ENCODE measurements at regions not wholly inside any gene's neighbourhood (a gene's known extent, or its start where the extent isn't known, plus 50 kb on each side); places are given as distances from the start of the nearest gene placed in this dataset.

DNA sequence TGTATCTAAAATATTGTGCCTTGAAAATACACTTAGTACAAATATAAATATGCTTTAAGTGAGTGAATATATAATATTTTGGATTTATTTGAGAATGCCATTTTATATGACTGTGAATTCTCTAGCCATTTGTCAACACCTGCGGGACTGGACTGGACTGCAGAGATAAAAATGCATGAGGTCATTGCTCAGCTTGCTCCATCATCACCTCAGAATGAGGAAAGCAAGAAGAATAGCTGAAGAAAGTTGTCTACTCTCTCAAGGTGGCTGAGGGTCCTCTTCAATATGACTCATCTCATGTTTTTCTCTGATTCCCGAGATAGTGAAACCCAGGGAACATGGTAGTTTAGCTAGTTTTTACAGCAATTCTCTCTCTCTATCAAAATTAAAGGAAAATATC lies 732.5 kb upstream of the AGA start:
- no peaks in the 10 kb centered on the region for H3K4me1 ChIP-seq (ENCODE audit: control insufficient read depth in 1 of 2, insufficient read depth in 1 of 2, low read depth in 1 of 2, low read length in 1 of 2)
- TF ChIP-seq, protein P1, sequence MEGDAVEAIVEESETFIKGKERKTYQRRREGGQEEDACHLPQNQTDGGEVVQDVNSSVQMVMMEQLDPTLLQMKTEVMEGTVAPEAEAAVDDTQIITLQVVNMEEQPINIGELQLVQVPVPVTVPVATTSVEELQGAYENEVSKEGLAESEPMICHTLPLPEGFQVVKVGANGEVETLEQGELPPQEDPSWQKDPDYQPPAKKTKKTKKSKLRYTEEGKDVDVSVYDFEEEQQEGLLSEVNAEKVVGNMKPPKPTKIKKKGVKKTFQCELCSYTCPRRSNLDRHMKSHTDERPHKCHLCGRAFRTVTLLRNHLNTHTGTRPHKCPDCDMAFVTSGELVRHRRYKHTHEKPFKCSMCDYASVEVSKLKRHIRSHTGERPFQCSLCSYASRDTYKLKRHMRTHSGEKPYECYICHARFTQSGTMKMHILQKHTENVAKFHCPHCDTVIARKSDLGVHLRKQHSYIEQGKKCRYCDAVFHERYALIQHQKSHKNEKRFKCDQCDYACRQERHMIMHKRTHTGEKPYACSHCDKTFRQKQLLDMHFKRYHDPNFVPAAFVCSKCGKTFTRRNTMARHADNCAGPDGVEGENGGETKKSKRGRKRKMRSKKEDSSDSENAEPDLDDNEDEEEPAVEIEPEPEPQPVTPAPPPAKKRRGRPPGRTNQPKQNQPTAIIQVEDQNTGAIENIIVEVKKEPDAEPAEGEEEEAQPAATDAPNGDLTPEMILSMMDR (IDR thresholded peaks at IDR 0.05), result no peak
- H3K36me3 ChIP-seq, result no peaks in the 10 kb centered on the region
- no peaks in the 10 kb centered on the region for H3K27me3 ChIP-seq
- no peak overlapping the region for H3K4me3 ChIP-seq (ENCODE audit: low read depth in 1 of 2, low read length in 1 of 2)
- no peak overlapping the region for H3K27ac ChIP-seq
- H3K9me3 ChIP-seq, result no peaks in the 10 kb centered on the region

GRCh38 chr4:178185517-178185916 lies 743.3 kb upstream of the AGA start:
- H3K4me3 ChIP-seq (ENCODE audit: low read depth in 1 of 2, low read length in 1 of 2), result no peak overlapping the region
- no peak overlapping the region for H3K27ac ChIP-seq
- peaks cover 6% of the 10 kb centered on the region for H3K9me3 ChIP-seq
- TF ChIP-seq, protein P1 (IDR thresholded peaks at IDR 0.05), result no peak
- H3K4me1 ChIP-seq (ENCODE audit: control insufficient read depth in 1 of 2, insufficient read depth in 1 of 2, low read depth in 1 of 2, low read length in 1 of 2), result no peaks in the 10 kb centered on the region
- H3K27me3 ChIP-seq, result no peaks in the 10 kb centered on the region
- H3K36me3 ChIP-seq, result no peaks in the 10 kb centered on the region

GRCh38 chr4:178192611-178193010 lies 750.4 kb upstream of the AGA start:
- no peaks in the 10 kb centered on the region for H3K4me1 ChIP-seq (ENCODE audit: control insufficient read depth in 1 of 2, insufficient read depth in 1 of 2, low read depth in 1 of 2, low read length in 1 of 2)
- H3K27ac ChIP-seq, result no peak overlapping the region
- TF ChIP-seq, protein P1 (IDR thresholded peaks at IDR 0.05), result no peak
- no peak overlapping the region for H3K4me3 ChIP-seq (ENCODE audit: low read depth in 1 of 2, low read length in 1 of 2)
- no peaks in the 10 kb centered on the region for H3K36me3 ChIP-seq
- no peaks in the 10 kb centered on the region for H3K9me3 ChIP-seq
- no peaks in the 10 kb centered on the region for H3K27me3 ChIP-seq

GRCh38 chr4:178196751-178197374 lies 754.6 kb upstream of the AGA start:
- Histone ChIP-seq H3K27ac (no peak overlapping the region), H3K36me3 (no peaks in the 10 kb centered on the region), H3K9me3 (no peaks in the 10 kb centered on the region), H3K4me1 (ENCODE audit: control insufficient read depth in 1 of 2, insufficient read depth in 1 of 2, low read depth in 1 of 2, low read length in 1 of 2) (no peaks in the 10 kb centered on the region), H3K4me3 (ENCODE audit: low read depth in 1 of 2, low read length in 1 of 2) (no peak overlapping the region), H3K27me3 (no peaks in the 10 kb centered on the region)
- TF ChIP-seq, protein P1 (IDR thresholded peaks at IDR 0.05), result no peak

- no peaks in the 10 kb centered on the region for H3K9me3 ChIP-seq
- TF ChIP-seq, protein P1 (IDR thresholded peaks at IDR 0.05), result no peak
- H3K4me3 ChIP-seq (ENCODE audit: low read depth in 1 of 2, low read length in 1 of 2), result no peak overlapping the region
- H3K27ac ChIP-seq, result no peak overlapping the region
- no peaks in the 10 kb centered on the region for H3K27me3 ChIP-seq
- H3K4me1 ChIP-seq (ENCODE audit: control insufficient read depth in 1 of 2, insufficient read depth in 1 of 2, low read depth in 1 of 2, low read length in 1 of 2), result no peaks in the 10 kb centered on the region
- no peaks in the 10 kb centered on the region for H3K36me3 ChIP-seq
Measured at GRCh38 chr4:178198691-178199090, 756.5 kb upstream of the AGA start.
